Stimulated activated CD8-positive, alpha-beta memory T cell treated with anti-CD3 and anti-CD28 coated beads, Interleukin-7, amount 100 ng/mL, for 4 hours (primary cell): ENCODE measurements at regions not wholly inside any gene's neighbourhood (a gene's known extent, or its start where the extent isn't known, plus 50 kb on each side); places are given as distances from the start of the nearest gene placed in this dataset.

ENCODE experiments used
- DNase-seq, 2 donors: peaks; one replicate each; pipeline ENCODE4 v3.0.0-alpha.2; 2020; ENCODE audit warnings: low read depth in 2 of 2

- no peak for DNase-seq
These were observed 50.4 kb upstream of the CIBAR2 start for GRCh38 chr16:85162478-85163277.

GRCh38 chr16:85163278-85164112 is 51.2 kb upstream of the CIBAR2 start:
- DNase-seq = no peak

- no peak for DNase-seq
These were observed 52.2 kb upstream of the CIBAR2 start for GRCh38 chr16:85164431-85164830.

GRCh38 chr16:85164838-85165516 is 52.7 kb upstream of the CIBAR2 start:
- no peak for DNase-seq

- DNase-seq = no peak
These were observed 53.5 kb upstream of the CIBAR2 start for GRCh38 chr16:85165781-85166180.

- no peak for DNase-seq
These were observed 54.0 kb upstream of the CIBAR2 start for GRCh38 chr16:85166281-85166680.

GRCh38 chr16:85166699-85167588 is 54.7 kb upstream of the CIBAR2 start:
- no peak for DNase-seq

- DNase-seq = no peak
These were observed 55.6 kb upstream of the CIBAR2 start for GRCh38 chr16:85167589-85168537.

GRCh38 chr16:85168732-85169256 is 56.5 kb upstream of the CIBAR2 start:
- no peak for DNase-seq

- DNase-seq = no peak
These were observed 57.2 kb upstream of the CIBAR2 start for GRCh38 chr16:85169333-85170065.

GRCh38 chr16:85170066-85170491 is 57.8 kb upstream of the CIBAR2 start:
- DNase-seq = no peak

GRCh38 chr16:85170590-85171003 is 58.3 kb upstream of the CIBAR2 start:
- DNase-seq = no peak

GRCh38 chr16:85171004-85171758 is 58.9 kb upstream of the CIBAR2 start:
- DNase-seq = no peak

- no peak for DNase-seq
These were observed 59.6 kb upstream of the CIBAR2 start for GRCh38 chr16:85171759-85172454.

GRCh38 chr16:85172455-85173145 is 60.3 kb upstream of the CIBAR2 start:
- no peak for DNase-seq

GRCh38 chr16:85173146-85173980 is 61.1 kb upstream of the CIBAR2 start:
- DNase-seq = no peak
